PC-9 (cell line): ENCODE measurements at regions not wholly inside any gene's neighbourhood (a gene's known extent, or its start where the extent isn't known, plus 50 kb on each side); places are given as distances from the start of the nearest gene placed in this dataset.

Experiments used
- EZH2 ChIP-seq: fragments of 200-600 bp; sonication (generic); IDR thresholded peaks from 2 replicates; pipeline ENCODE4 v1.8.0; 2017; ENCODE audit warnings: antibody characterized with exemption, low read depth
- TF ChIP-seq, protein P1 (sequence below): fragments of 200-600 bp; sonication (generic); conservative IDR thresholded peaks from 2 replicates; pipeline ENCODE4 v1.6.1; 2017; ENCODE audit warnings: mixed run types, antibody characterized with exemption, mild to moderate bottlenecking, moderate library complexity

DNA sequence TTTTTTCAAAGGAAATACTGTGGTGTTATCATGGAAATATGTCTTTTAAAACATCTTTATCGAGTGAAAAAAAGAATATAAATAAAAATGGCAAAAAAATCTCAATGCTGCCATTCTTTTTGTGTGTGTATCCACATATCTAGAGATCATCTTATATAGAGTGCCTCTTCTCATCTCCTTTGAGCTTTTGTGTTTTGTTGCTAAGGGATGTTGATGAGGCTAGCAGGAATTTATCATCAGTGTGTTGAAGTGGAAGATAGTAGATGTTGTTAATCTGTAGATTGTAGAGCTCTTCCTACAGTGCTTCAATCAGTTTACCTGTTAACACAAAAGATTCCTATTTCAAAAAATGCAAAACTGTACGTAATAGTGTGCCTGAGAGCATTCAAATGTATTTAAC lies 1738.0 kb upstream of the SEL1L start:
- no peak for TF ChIP-seq EZH2
- TF ChIP-seq, protein P1, sequence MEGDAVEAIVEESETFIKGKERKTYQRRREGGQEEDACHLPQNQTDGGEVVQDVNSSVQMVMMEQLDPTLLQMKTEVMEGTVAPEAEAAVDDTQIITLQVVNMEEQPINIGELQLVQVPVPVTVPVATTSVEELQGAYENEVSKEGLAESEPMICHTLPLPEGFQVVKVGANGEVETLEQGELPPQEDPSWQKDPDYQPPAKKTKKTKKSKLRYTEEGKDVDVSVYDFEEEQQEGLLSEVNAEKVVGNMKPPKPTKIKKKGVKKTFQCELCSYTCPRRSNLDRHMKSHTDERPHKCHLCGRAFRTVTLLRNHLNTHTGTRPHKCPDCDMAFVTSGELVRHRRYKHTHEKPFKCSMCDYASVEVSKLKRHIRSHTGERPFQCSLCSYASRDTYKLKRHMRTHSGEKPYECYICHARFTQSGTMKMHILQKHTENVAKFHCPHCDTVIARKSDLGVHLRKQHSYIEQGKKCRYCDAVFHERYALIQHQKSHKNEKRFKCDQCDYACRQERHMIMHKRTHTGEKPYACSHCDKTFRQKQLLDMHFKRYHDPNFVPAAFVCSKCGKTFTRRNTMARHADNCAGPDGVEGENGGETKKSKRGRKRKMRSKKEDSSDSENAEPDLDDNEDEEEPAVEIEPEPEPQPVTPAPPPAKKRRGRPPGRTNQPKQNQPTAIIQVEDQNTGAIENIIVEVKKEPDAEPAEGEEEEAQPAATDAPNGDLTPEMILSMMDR = no peak
